H1 (cell line): ENCODE measurements at regions not wholly inside any gene's neighbourhood (a gene's known extent, or its start where the extent isn't known, plus 50 kb on each side); places are given as distances from the start of the nearest gene placed in this dataset.

Experiments used
- FOSL1 ChIP-seq: IDR thresholded peaks from 2 replicates; pipeline ENCODE4 v1.6.1; 2011; ENCODE audit warnings: mild to moderate bottlenecking, low read depth, low read length, moderate library complexity; ENCODE audit not compliant: insufficient read depth
- ZNF274 ChIP-seq: IDR thresholded peaks from 2 replicates; pipeline ENCODE4 v1.7.0; 2012; ENCODE audit warnings: low read length, borderline replicate concordance; ENCODE audit errors: extremely low read depth
- TF ChIP-seq, protein P1 (sequence below): fragments of 300-600 bp; sonication (generic); IDR thresholded peaks from 2 replicates; pipeline ENCODE4 v1.7.1; 2012; ENCODE audit warnings: low read length, moderate library complexity, mild to moderate bottlenecking, inconsistent platforms; ENCODE audit not compliant: insufficient replicate concordance

GRCh38 chr6:48757661-48758060 lies 646.7 kb upstream of the PTCHD4 start (continued):
- TF ChIP-seq, protein P1, sequence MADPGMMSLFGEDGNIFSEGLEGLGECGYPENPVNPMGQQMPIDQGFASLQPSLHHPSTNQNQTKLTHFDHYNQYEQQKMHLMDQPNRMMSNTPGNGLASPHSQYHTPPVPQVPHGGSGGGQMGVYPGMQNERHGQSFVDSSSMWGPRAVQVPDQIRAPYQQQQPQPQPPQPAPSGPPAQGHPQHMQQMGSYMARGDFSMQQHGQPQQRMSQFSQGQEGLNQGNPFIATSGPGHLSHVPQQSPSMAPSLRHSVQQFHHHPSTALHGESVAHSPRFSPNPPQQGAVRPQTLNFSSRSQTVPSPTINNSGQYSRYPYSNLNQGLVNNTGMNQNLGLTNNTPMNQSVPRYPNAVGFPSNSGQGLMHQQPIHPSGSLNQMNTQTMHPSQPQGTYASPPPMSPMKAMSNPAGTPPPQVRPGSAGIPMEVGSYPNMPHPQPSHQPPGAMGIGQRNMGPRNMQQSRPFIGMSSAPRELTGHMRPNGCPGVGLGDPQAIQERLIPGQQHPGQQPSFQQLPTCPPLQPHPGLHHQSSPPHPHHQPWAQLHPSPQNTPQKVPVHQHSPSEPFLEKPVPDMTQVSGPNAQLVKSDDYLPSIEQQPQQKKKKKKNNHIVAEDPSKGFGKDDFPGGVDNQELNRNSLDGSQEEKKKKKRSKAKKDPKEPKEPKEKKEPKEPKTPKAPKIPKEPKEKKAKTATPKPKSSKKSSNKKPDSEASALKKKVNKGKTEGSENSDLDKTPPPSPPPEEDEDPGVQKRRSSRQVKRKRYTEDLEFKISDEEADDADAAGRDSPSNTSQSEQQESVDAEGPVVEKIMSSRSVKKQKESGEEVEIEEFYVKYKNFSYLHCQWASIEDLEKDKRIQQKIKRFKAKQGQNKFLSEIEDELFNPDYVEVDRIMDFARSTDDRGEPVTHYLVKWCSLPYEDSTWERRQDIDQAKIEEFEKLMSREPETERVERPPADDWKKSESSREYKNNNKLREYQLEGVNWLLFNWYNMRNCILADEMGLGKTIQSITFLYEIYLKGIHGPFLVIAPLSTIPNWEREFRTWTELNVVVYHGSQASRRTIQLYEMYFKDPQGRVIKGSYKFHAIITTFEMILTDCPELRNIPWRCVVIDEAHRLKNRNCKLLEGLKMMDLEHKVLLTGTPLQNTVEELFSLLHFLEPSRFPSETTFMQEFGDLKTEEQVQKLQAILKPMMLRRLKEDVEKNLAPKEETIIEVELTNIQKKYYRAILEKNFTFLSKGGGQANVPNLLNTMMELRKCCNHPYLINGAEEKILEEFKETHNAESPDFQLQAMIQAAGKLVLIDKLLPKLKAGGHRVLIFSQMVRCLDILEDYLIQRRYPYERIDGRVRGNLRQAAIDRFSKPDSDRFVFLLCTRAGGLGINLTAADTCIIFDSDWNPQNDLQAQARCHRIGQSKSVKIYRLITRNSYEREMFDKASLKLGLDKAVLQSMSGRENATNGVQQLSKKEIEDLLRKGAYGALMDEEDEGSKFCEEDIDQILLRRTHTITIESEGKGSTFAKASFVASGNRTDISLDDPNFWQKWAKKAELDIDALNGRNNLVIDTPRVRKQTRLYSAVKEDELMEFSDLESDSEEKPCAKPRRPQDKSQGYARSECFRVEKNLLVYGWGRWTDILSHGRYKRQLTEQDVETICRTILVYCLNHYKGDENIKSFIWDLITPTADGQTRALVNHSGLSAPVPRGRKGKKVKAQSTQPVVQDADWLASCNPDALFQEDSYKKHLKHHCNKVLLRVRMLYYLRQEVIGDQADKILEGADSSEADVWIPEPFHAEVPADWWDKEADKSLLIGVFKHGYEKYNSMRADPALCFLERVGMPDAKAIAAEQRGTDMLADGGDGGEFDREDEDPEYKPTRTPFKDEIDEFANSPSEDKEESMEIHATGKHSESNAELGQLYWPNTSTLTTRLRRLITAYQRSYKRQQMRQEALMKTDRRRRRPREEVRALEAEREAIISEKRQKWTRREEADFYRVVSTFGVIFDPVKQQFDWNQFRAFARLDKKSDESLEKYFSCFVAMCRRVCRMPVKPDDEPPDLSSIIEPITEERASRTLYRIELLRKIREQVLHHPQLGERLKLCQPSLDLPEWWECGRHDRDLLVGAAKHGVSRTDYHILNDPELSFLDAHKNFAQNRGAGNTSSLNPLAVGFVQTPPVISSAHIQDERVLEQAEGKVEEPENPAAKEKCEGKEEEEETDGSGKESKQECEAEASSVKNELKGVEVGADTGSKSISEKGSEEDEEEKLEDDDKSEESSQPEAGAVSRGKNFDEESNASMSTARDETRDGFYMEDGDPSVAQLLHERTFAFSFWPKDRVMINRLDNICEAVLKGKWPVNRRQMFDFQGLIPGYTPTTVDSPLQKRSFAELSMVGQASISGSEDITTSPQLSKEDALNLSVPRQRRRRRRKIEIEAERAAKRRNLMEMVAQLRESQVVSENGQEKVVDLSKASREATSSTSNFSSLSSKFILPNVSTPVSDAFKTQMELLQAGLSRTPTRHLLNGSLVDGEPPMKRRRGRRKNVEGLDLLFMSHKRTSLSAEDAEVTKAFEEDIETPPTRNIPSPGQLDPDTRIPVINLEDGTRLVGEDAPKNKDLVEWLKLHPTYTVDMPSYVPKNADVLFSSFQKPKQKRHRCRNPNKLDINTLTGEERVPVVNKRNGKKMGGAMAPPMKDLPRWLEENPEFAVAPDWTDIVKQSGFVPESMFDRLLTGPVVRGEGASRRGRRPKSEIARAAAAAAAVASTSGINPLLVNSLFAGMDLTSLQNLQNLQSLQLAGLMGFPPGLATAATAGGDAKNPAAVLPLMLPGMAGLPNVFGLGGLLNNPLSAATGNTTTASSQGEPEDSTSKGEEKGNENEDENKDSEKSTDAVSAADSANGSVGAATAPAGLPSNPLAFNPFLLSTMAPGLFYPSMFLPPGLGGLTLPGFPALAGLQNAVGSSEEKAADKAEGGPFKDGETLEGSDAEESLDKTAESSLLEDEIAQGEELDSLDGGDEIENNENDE: no peak
- TF ChIP-seq ZNF274 (no peak), FOSL1 (no peak)
